ENCODE measurements at regions not wholly inside any gene's neighbourhood (a gene's known extent, or its start where the extent isn't known, plus 50 kb on each side); places are given as distances from the start of the nearest gene placed in this dataset.
A peak's percentile ranks its signal among the peaks of the same experiment; 100 is the strongest.
"Not testable (repeated sequence)": the region's sequence is repeated elsewhere in the genome, so short reads cannot be mapped to it uniquely, and the experiment has no call there.

DNA sequence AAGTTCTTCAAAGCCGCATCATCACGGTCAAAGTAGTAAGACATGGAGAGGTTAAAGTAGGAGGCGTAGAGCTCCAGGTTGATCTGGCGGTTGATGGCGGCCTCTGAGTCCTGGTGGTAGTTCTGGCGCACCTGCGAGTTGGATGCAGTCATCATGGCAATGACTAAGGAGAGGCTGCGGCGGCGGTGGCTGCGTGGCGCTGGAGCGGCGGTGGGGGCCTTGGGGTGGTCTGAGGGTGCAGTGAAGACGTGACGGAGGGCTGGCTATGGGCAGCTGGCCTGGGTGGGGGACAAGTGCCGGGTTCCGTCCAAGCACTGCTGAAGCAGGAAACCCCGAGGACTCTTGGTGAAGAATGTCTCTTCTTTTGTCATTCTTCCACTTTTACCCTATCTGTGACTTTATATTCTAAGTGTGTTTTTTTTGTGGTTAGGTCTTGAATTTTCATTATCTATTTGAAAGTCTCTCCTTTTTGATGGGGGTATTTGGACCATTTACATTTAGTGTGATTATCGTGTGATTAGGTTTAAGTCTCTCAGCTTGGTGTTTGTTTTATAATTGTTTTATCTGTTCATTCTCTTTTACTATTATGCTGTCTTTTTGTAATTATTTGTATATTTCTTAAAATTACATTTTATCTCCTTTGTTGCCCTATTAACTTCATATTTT, 94.6 kb downstream of the TFAP2B start:
- Histone ChIP-seq H3K27me3 (ENCODE audit: control insufficient read depth, insufficient read depth, low read length) (no peaks in the 10 kb centered on the region), H3K36me3 (ENCODE audit: control insufficient read depth in 2 of 3, insufficient read depth in 3 of 3, low read length in 3 of 3) (no peaks in the 10 kb centered on the region), H3K4me1 (ENCODE audit: control insufficient read depth in 2 of 3, insufficient read depth in 2 of 3, low read depth in 1 of 3, low read length in 3 of 3) (no peaks in the 10 kb centered on the region), H3K27ac (ENCODE audit: low read depth in 2 of 2, low read length in 2 of 2) (no peak overlapping the region), H3K9ac (ENCODE audit: low read length in 3 of 3) (no peak overlapping the region), H3K9me3 (ENCODE audit: control insufficient read depth in 2 of 3, insufficient read depth in 1 of 3, low read length in 3 of 3) (peaks cover 0 to 7% (median 0%) of the 10 kb centered on the region in 3 donors), H3K4me3 (ENCODE audit: low read length in 3 of 3) (no peak overlapping the region)
- TF ChIP-seq CTCF (IDR thresholded peaks at IDR 0.05; ENCODE audit: borderline replicate concordance, extremely low read depth, insufficient read depth) = no peak
- intact Hi-C loops (cut with DNase I) = no loop called here
- DNase-seq (peak in 1 of 5 donors; percentile 54), FAIRE-seq (no peak)

DNA sequence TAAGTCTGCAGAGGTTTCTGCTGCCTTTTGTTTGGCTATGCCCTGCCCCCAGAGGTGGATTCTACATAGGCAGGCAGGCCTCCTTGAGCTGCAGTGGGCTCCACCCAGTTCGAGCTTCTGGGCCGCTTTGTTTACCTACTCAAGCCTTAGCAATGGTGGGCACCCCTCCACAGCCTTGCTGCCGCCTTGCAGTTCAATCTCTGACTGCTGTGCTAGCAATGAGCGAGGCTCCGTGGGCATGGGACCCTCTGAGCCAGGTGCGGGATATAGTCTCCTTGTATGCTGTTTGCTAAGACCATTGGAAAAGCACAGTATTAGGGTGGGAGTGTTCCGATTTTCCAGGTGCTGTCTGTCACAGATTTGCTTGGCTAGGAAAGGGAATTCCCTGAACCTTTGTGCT, 102.7 kb downstream of the TFAP2B start:
- H3K4me3 ChIP-seq (ENCODE audit: low read length in 3 of 3); H3K9me3 ChIP-seq (ENCODE audit: control insufficient read depth in 2 of 3, insufficient read depth in 1 of 3, low read length in 3 of 3); H3K9ac ChIP-seq (ENCODE audit: low read length in 3 of 3); H3K27ac ChIP-seq (ENCODE audit: low read depth in 2 of 2, low read length in 2 of 2); DNase-seq; FAIRE-seq; H3K36me3 ChIP-seq (ENCODE audit: control insufficient read depth in 2 of 3, insufficient read depth in 3 of 3, low read length in 3 of 3); H3K27me3 ChIP-seq (ENCODE audit: control insufficient read depth, insufficient read depth, low read length); H3K4me1 ChIP-seq (ENCODE audit: control insufficient read depth in 2 of 3, insufficient read depth in 2 of 3, low read depth in 1 of 3, low read length in 3 of 3); intact Hi-C loops (cut with DNase I): not testable (repeated sequence)

- Histone ChIP-seq H3K4me3 (ENCODE audit: low read length in 3 of 3) (no peak overlapping the region), H3K9me3 (ENCODE audit: control insufficient read depth in 2 of 3, insufficient read depth in 1 of 3, low read length in 3 of 3) (no peaks in the 10 kb centered on the region), H3K4me1 (ENCODE audit: control insufficient read depth in 2 of 3, insufficient read depth in 2 of 3, low read depth in 1 of 3, low read length in 3 of 3) (no peaks in the 10 kb centered on the region), H3K9ac (ENCODE audit: low read length in 3 of 3) (no peak overlapping the region), H3K36me3 (ENCODE audit: control insufficient read depth in 2 of 3, insufficient read depth in 3 of 3, low read length in 3 of 3) (no peaks in the 10 kb centered on the region), H3K27me3 (ENCODE audit: control insufficient read depth, insufficient read depth, low read length) (no peaks in the 10 kb centered on the region), H3K27ac (ENCODE audit: low read depth in 2 of 2, low read length in 2 of 2) (no peak overlapping the region)
- FAIRE-seq = no peak
- intact Hi-C loops (cut with DNase I) = no loop called here
- TF ChIP-seq CTCF (IDR thresholded peaks at IDR 0.05; ENCODE audit: borderline replicate concordance, extremely low read depth, insufficient read depth) = no peak
- no peak for DNase-seq
Measured at GRCh38 chr6:50921968-50922367, 103.3 kb downstream of the TFAP2B start.

DNA sequence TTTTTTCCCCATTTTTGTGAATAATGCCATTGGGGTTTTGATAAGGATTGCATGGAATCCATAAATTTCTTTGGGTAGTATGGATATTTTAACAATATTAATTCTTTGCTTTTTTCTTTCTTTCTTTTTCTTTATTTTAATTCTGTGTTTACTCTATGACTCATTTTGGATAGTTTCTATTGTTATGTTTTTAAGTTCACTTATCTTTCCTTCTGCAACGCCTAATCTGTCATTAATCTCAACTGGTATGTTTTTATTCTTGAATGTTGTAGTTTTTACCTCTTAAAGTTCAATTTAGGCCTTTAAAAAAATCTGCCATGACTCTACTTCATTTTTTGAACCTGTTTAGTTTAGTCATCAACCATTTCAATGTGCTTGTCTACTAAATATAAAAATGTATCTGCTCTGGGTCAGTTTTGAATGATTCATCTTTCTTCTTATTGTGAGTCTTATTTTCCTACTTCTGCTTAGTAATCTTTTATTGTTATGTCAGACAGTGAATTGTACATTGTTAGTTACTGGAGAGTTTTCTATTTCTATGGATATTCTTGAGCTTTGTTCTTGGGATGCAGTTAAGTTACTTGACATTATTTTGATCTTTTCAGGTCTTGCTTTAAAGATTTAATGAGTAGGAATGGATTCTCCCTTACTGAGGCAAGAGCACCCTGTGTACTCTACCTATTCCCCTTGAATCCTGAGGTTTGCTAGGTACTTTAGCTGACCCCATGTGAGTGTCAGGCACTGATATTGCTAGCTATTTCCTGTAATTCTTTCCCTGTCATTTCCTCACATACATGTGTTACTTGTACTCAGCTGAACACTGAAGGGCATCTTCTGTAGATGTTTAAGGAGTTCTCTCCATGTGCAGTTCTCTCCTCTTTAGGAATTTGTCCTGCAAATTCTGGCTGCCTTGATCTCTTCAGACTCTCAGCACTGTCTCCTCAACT, 104.2 kb downstream of the TFAP2B start:
- Histone ChIP-seq H3K4me3 (ENCODE audit: low read length in 3 of 3) (no peak overlapping the region), H3K9ac (ENCODE audit: low read length in 3 of 3) (no peak overlapping the region), H3K27ac (ENCODE audit: low read depth in 2 of 2, low read length in 2 of 2) (no peak overlapping the region), H3K4me1 (ENCODE audit: control insufficient read depth in 2 of 3, insufficient read depth in 2 of 3, low read depth in 1 of 3, low read length in 3 of 3) (no peaks in the 10 kb centered on the region), H3K27me3 (ENCODE audit: control insufficient read depth, insufficient read depth, low read length) (no peaks in the 10 kb centered on the region), H3K36me3 (ENCODE audit: control insufficient read depth in 2 of 3, insufficient read depth in 3 of 3, low read length in 3 of 3) (no peaks in the 10 kb centered on the region), H3K9me3 (ENCODE audit: control insufficient read depth in 2 of 3, insufficient read depth in 1 of 3, low read length in 3 of 3) (no peaks in the 10 kb centered on the region)
- DNase-seq = no peak
- no peak for TF ChIP-seq CTCF (IDR thresholded peaks at IDR 0.05; ENCODE audit: borderline replicate concordance, extremely low read depth, insufficient read depth)
- intact Hi-C loops (cut with DNase I) = no loop called here
- FAIRE-seq = no peak

Measured in kidney (tissue), 13 donors.